ENCODE measurements at regions not wholly inside any gene's neighbourhood (a gene's known extent, or its start where the extent isn't known, plus 50 kb on each side); places are given as distances from the start of the nearest gene placed in this dataset.
A peak's percentile ranks its signal among the peaks of the same experiment; 100 is the strongest.
"Not testable (repeated sequence)": the region's sequence is repeated elsewhere in the genome, so short reads cannot be mapped to it uniquely, and the experiment has no call there.

GRCh38 chr7:150060259-150061221, 186.8 kb downstream of the ATP6V0E2 start:
- H3K18ac ChIP-seq (ENCODE audit: extremely low read depth, low read length); H3K27ac ChIP-seq (ENCODE audit: low read depth, low read length); H3K4me1 ChIP-seq (replicated peaks in 1 of 4; ENCODE audit: control insufficient read depth in 3 of 4, insufficient read depth in 4 of 4, low read length in 3 of 4); POLR2A ChIA-PET (ENCODE audit: partially characterized antibody); H2AFZ ChIP-seq (ENCODE audit: low read length); H3K56ac ChIP-seq (replicated peaks; ENCODE audit: insufficient read length, low read depth, low read length); H3K36me3 ChIP-seq (ENCODE audit: control insufficient read depth in 2 of 4, insufficient read depth in 4 of 4, low read length in 3 of 4); H4K5ac ChIP-seq (ENCODE audit: insufficient read length, low read depth, low read length); CTCF ChIA-PET (ENCODE audit: partially characterized antibody); H3K9me3 ChIP-seq (ENCODE audit: insufficient read depth in 2 of 2, low read depth in 1 of 2, low read length in 1 of 2); H3K4me2 ChIP-seq (ENCODE audit: insufficient read depth in 1 of 2, low read depth in 2 of 2, low read length in 2 of 2); H2BK120ac ChIP-seq (replicated peaks; ENCODE audit: low read depth, low read length); H4K8ac ChIP-seq (ENCODE audit: extremely low read depth, insufficient read depth, low read length); H4K91ac ChIP-seq (replicated peaks; ENCODE audit: insufficient read length, low read length); H3K27me3 ChIP-seq (replicated peaks in 1 of 4; ENCODE audit: control insufficient read depth in 3 of 4, extremely low read depth in 1 of 4, insufficient read depth in 3 of 4, low read length in 3 of 4); H3K14ac ChIP-seq (ENCODE audit: insufficient read length); H3K79me2 ChIP-seq (ENCODE audit: control insufficient read depth in 1 of 2, insufficient read depth in 2 of 2, low read length in 2 of 2); H3K9ac ChIP-seq (replicated peaks in 1 of 4; ENCODE audit: extremely low read depth in 1 of 4, low read depth in 3 of 4, low read length in 3 of 4); H2BK15ac ChIP-seq (ENCODE audit: low read length); H3K23ac ChIP-seq (ENCODE audit: insufficient read length); H3K79me1 ChIP-seq (ENCODE audit: low read depth, low read length); H2BK20ac ChIP-seq (ENCODE audit: low read length); H2AK5ac ChIP-seq (ENCODE audit: low read depth, low read length); H2BK12ac ChIP-seq (ENCODE audit: low read depth, low read length); H3K23me2 ChIP-seq (ENCODE audit: low read depth, low read length); H3K4me3 ChIP-seq (ENCODE audit: extremely low read depth in 1 of 4, insufficient read depth in 2 of 4, low read depth in 3 of 4, low read length in 4 of 4); H3K4ac ChIP-seq (replicated peaks; ENCODE audit: insufficient read length, low read depth, low read length); H4K20me1 ChIP-seq (replicated peaks in 1 of 2; ENCODE audit: control insufficient read depth in 1 of 2, insufficient read depth in 2 of 2, low read length in 2 of 2); H2BK5ac ChIP-seq (ENCODE audit: low read depth, low read length): not testable (repeated sequence)
- peak; percentile 92 for FAIRE-seq
- WGBS, 2 experiments (ENCODE audit: extremely low coverage in 1 of 2, insufficient coverage in 1 of 2, insufficient read length in 1 of 2, insufficient replicate concordance in 2 of 2, low coverage in 1 of 2, low lambda C conversion rate in 2 of 2, missing lambda C conversion rate in 1 of 2): 22% methylated on average over 12 of the region's 16 CpGs; no CpG with 5 or more reads in 1 of the 2 experiments
- peak in 1 of 2 experiments; percentile 100 for DNase-seq (ENCODE audit: low read depth in 1 of 2, low spot score in 2 of 2)
- TF ChIP-seq RAD21 (IDR thresholded peaks at IDR 0.05 in 1 of 2, conservative IDR thresholded peaks at IDR 0.05 in 1 of 2; ENCODE audit: low read depth in 2 of 2, low read length in 2 of 2) (peak; percentile 35 to 45), CTCF (IDR thresholded peaks at IDR 0.05; ENCODE audit: control extremely low read depth in 1 of 3, insufficient read depth in 1 of 3, low read depth in 1 of 3, low read length in 3 of 3) (peak; percentile 18 to 29 (median 22); a peak in 3 of 4 replicates)
